ELF-1 (cell line): ENCODE measurements at regions not wholly inside any gene's neighbourhood (a gene's known extent, or its start where the extent isn't known, plus 50 kb on each side); places are given as distances from the start of the nearest gene placed in this dataset.
"Not testable (repeated sequence)": the region's sequence is repeated elsewhere in the genome, so short reads cannot be mapped to it uniquely, and the experiment has no call there.

Experiments used
- DNase-seq: peaks from one replicate; pipeline ENCODE4 v3.0.0-alpha.2; 2016; ENCODE audit warnings: low read depth, low spot score

- peak; percentile 6 for DNase-seq
These were observed 128.7 kb upstream of the COL5A2 start for GRCh38 chr2:189308056-189308790.

DNA sequence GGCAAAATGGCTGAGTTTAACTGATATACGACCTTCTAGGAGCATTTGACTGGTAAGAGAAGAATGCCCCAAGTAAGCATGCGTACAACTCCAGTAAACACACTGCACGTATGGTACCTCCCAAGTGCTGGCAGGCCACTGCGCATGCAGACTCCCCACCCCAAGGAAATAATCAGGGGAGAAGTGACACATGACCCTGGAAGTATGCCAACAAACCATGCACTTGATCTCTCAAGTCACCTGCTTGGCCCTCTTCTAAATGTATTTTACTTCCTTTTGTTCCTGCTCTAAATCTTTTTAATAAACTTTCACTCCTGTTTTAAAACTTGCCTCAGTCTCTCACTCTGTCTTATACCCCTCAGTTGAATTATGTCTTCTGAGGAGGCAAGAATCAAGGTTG lies 129.8 kb upstream of the COL5A2 start:
- DNase-seq: no peak

GRCh38 chr2:189312211-189312610 lies 129.1 kb upstream of the WDR75 start:
- no peak for DNase-seq

DNA sequence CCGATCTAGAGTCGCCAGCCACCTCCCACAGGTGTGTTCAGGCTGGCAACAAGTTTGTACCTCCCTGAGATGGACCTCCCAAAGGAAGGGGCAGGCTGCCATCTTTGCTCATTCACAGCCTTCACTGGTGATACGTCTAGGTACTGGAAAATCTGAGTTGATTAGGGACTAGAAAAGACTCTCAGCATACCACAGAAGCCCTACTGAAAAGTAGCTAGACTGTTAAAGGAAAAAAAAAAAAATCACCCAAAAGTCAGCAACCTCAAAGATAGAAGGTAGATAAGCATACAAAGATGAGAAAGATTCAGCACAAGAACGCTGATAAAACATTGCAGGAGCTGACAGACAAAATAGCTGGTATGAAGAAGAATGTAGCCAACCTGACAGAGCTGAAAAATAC lies 128.6 kb upstream of the WDR75 start:
- DNase-seq: no peak

DNA sequence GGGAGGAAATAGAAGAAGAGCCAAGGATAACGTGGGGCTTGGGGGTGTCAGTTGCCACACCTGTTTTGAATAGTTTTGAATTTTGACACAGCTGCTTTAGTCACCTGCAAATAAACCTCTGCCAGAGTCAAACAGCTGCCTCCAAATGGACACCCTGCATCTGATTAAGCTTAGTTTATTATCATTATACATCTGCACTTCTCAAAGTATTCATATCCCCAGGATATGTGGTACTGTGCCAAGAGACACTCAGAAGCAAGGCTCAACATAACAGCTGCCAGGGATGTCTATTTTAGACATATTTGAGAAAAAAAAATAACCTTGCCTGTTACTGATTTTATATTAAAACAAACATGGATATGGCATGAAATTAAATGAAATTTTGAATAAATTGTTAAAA lies 122.5 kb upstream of the WDR75 start:
- no peak for DNase-seq

DNA sequence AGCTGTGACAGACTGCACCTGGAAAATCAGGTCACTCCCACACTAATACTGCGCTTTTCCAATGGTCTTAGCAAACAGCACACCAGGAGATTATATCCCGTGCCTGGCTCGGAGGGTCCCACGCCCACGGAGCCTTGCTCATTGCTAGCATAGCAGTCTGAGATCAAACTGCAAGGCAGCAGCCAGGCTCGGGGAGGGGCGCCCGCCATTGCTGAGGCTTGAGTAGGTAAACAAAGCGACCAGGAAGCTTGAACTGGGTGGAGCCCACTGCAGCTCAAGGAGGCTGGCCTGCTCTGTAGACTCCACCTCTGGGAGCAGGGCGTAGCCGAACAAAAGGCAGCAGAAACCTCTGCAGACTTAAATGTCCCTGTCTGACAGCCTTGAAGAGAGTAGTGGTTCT lies 121.8 kb upstream of the WDR75 start:
- DNase-seq: not testable (repeated sequence)

DNA sequence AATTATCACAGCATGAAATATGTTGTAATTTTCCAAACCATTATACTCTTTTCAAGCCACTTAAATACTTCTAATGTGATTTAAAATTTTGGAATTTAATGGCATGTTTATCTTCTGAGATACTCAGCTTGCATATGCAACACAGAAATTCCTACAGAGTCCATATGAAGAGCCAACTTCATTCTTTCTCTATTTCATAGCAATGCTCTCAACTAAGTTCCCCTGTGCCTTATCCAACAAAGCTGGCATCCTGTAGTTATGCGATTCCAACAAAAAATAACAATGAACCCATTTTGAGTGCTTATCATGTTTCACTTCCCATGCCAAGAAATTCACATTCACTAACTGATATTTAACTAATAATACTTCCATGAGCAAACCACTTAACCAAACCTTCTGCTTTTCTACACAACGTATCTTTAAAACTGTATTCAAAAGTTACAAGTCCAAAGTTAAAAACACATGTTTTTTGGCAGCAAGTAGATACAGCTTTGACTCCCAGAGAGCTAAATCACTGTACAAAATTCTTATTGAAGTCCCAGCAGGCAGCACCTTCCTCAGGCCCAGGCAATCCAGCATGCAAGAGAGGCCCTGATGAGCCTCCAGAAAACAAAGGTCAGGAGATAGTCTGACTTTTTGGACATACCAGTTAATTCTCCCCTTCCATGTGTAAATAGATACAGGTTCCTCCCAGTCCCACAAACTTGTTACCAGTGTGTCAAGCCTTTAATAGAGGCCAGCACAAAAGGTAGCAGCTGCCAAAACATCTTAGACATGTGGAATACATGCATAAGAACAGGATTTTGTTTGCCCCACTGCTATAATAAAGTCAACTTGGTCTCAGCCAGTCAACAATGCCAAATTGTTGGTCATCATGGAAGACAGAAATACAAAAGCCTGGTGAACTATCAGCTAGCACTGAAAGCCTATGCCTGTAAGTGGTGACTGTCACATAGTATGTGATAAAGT lies 113.1 kb upstream of the WDR75 start:
- no peak for DNase-seq

GRCh38 chr2:189328848-189329245 lies 112.4 kb upstream of the WDR75 start:
- no peak for DNase-seq

- no peak for DNase-seq
These were observed 104.8 kb upstream of the WDR75 start for GRCh38 chr2:189336276-189336975.

GRCh38 chr2:189337656-189338055 lies 103.6 kb upstream of the WDR75 start:
- no peak for DNase-seq

- no peak for DNase-seq
These were observed 103.2 kb upstream of the WDR75 start for GRCh38 chr2:189338115-189338514.

DNA sequence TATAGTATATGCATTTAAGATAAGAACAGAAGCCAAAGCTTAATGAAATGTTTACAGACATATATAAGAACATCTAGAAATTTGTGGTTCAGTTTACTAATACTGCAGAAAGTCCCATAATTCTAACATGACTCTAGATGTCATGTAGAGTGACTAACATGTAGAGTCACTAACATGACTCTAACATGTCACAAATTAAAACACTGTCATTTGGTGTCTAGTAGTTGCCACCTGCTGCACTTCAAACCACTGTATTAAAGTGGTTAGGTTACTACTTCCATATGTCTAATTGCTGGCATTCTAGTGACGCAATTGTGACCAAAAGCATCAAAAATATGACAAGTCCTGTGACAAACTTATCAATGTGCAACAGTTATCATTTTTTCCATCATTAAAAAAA lies 100.2 kb upstream of the WDR75 start:
- DNase-seq: no peak

- DNase-seq: no peak
These were observed 97.2 kb upstream of the WDR75 start for GRCh38 chr2:189344043-189344442.

- peak; percentile 18 for DNase-seq
These were observed 93.7 kb upstream of the WDR75 start for GRCh38 chr2:189347540-189347939.

DNA sequence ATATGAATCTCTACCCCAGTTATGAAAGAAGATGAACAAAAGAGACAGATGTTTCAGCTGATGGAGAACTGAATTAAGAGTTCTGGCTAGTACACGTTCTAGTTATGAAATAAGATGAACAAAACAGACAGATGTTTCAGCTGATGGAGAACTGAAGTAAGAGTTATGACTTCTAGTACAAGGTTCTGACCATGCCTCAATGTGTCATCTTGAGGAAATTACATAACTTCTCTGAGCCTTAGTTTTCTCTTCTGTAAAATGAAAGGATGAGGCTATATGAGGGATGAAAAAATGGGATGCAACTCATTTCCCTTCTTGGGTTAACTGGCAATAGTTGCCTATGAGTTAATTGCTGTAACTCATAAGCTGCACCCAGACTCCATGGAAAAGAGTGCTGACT lies 92.9 kb upstream of the WDR75 start:
- no peak for DNase-seq

- DNase-seq: no peak
These were observed 90.6 kb upstream of the WDR75 start for GRCh38 chr2:189350540-189351209.

- not testable (repeated sequence) for DNase-seq
These were observed 89.3 kb upstream of the WDR75 start for GRCh38 chr2:189351933-189352332.

- peak; percentile 48 for DNase-seq
These were observed 83.9 kb upstream of the WDR75 start for GRCh38 chr2:189357375-189357774.

DNA sequence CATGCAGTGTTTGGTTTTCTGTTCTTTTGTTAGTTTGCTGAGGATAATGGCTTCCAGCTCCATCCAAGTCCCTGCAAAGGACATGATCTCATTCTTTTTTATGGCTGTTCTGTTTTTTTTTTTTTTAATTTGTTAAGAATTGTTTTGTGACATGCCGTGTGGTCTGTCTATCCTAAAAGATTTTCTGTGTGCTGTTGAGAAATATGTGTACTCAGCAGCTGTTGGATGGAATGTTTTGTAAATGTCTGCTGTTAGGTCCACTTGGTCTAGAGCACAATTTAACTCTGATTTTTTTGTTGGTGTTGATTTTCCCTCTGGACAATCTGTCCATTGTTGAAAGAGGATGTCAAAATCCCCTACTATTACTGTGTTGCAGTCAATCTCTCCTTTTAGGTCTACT lies 80.4 kb upstream of the WDR75 start:
- no peak for DNase-seq

DNA sequence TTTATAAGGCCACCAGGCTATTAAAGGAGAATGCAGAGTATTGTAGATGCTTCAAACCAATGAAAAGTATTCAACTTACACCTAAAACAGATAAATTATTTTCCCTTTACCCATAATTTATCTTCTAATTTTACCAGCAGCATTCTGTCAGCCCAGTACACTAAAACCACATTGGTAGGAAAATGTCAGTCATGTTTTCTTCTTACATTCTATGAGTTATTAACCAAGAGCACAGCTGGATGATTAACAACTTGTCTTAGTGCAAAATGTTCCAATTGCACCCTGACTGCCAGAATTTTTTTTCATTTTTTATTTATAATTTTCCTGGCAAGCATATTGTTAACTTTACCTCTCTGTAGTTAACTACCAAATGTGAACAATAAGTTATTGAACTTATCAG lies 79.0 kb upstream of the WDR75 start:
- no peak for DNase-seq

DNA sequence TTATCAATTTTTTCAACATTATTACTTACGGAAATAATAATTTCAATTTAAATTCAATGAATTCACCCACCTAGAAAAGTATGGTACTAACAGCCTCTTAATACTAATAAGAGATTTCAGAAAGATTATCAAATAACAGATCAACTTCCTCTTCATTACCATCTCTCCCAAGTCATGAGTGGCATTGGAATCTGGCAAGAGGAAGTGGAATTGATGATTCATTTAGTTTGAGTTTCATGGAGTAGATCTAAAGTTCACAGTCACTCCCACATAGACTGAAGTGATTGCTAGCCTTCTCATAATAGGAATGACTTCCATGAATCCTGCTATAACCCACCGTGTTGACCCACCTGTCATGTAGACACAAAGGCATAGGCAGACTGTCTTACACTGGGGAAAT lies 77.7 kb upstream of the WDR75 start:
- no peak for DNase-seq

GRCh38 chr2:189364607-189365006 lies 76.7 kb upstream of the WDR75 start:
- DNase-seq: no peak
